IPS-20b (cell line): ENCODE measurements at regions not wholly inside any gene's neighbourhood (a gene's known extent, or its start where the extent isn't known, plus 50 kb on each side); places are given as distances from the start of the nearest gene placed in this dataset.

Experiments used
- H3K27ac ChIP-seq: one replicate; pipeline ENCODE4 v1.5.1; 2013; ENCODE audit warnings: low read length
- H3K27me3 ChIP-seq: 2 replicates; pipeline ENCODE4 v1.6.1; 2013; ENCODE audit warnings: mild to moderate bottlenecking, low read length, inconsistent platforms; ENCODE audit not compliant: insufficient read depth
- H3K36me3 ChIP-seq: 2 replicates; pipeline ENCODE4 v1.6.1; 2013; ENCODE audit warnings: low read depth, mild to moderate bottlenecking, inconsistent platforms, low read length, moderate library complexity; ENCODE audit not compliant: insufficient read depth
- H3K4me1 ChIP-seq: 2 replicates; pipeline ENCODE4 v1.6.1; 2013; ENCODE audit warnings: mild to moderate bottlenecking, control low read depth, inconsistent platforms, low read length, moderate library complexity; ENCODE audit not compliant: insufficient read depth
- H3K4me3 ChIP-seq: 2 replicates; pipeline ENCODE4 v1.5.1; 2013; ENCODE audit warnings: mild to moderate bottlenecking, low read length, inconsistent platforms
- H3K9ac ChIP-seq: 2 replicates; pipeline ENCODE4 v1.6.1; 2013; ENCODE audit warnings: low read depth, mild to moderate bottlenecking, inconsistent platforms, low read length, moderate library complexity
- H3K9me3 ChIP-seq: 2 replicates; pipeline ENCODE4 v1.6.1; 2013; ENCODE audit warnings: mild to moderate bottlenecking, low read depth, low read length, inconsistent platforms; ENCODE audit not compliant: insufficient read depth

GRCh38 chr1:75010547-75010946 lies 123.6 kb upstream of the LHX8 start:
- H3K9me3 ChIP-seq: no peaks in the 10 kb centered on the region
- no peaks in the 10 kb centered on the region for H3K4me1 ChIP-seq
- no peak overlapping the region for H3K4me3 ChIP-seq
- no peaks in the 10 kb centered on the region for H3K27me3 ChIP-seq
- H3K36me3 ChIP-seq: no peaks in the 10 kb centered on the region
- no peak overlapping the region for H3K27ac ChIP-seq
- H3K9ac ChIP-seq: no peak overlapping the region

GRCh38 chr1:75014250-75014649 lies 119.9 kb upstream of the LHX8 start:
- Histone ChIP-seq H3K27ac (no peak overlapping the region), H3K9me3 (no peaks in the 10 kb centered on the region), H3K4me1 (no peaks in the 10 kb centered on the region), H3K27me3 (no peaks in the 10 kb centered on the region), H3K9ac (no peak overlapping the region), H3K36me3 (no peaks in the 10 kb centered on the region), H3K4me3 (no peak overlapping the region)

DNA sequence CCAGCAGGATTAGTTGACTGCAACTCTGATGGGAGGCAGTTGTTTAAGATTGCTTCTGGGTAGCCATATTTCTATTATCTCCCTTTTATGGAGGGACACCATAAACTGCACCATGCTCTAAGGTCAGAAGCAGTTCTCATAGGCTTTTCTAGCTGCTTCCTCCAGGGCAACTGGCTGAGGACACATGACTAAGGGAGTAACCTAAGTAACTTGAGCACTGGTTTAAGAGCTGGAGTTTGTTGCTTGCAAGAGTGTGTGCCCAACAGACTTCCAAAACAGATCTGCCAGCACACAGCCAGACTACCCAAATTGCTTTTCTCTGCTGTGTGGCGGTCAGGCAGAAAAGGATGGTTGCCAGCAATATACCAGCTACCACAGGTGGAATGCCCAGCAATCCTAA lies 111.2 kb upstream of the LHX8 start:
- no peaks in the 10 kb centered on the region for H3K9me3 ChIP-seq
- no peaks in the 10 kb centered on the region for H3K27me3 ChIP-seq
- no peak overlapping the region for H3K4me3 ChIP-seq
- no peaks in the 10 kb centered on the region for H3K4me1 ChIP-seq
- no peaks in the 10 kb centered on the region for H3K36me3 ChIP-seq
- H3K9ac ChIP-seq: no peak overlapping the region
- H3K27ac ChIP-seq: no peak overlapping the region

GRCh38 chr1:75034376-75034775 lies 99.8 kb upstream of the LHX8 start:
- peaks cover 15% of the 10 kb centered on the region; the same call in 1 of the 2 replicates for H3K9me3 ChIP-seq
- H3K9ac ChIP-seq: no peak overlapping the region
- H3K27me3 ChIP-seq: no peaks in the 10 kb centered on the region
- H3K4me1 ChIP-seq: no peaks in the 10 kb centered on the region
- no peaks in the 10 kb centered on the region for H3K36me3 ChIP-seq
- no peak overlapping the region for H3K27ac ChIP-seq
- H3K4me3 ChIP-seq: no peak overlapping the region

GRCh38 chr1:75035536-75035935 lies 98.7 kb upstream of the LHX8 start:
- H3K27ac ChIP-seq: no peak overlapping the region
- H3K9me3 ChIP-seq: peaks cover 19% of the 10 kb centered on the region; the same call in 1 of the 2 replicates
- H3K36me3 ChIP-seq: no peaks in the 10 kb centered on the region
- H3K4me1 ChIP-seq: no peaks in the 10 kb centered on the region
- H3K9ac ChIP-seq: no peak overlapping the region
- H3K4me3 ChIP-seq: no peak overlapping the region
- H3K27me3 ChIP-seq: no peaks in the 10 kb centered on the region

- H3K4me1 ChIP-seq: no peaks in the 10 kb centered on the region
- no peak overlapping the region for H3K27ac ChIP-seq
- H3K9ac ChIP-seq: no peak overlapping the region
- H3K9me3 ChIP-seq: no peaks in the 10 kb centered on the region
- no peaks in the 10 kb centered on the region for H3K36me3 ChIP-seq
- no peak overlapping the region for H3K4me3 ChIP-seq
- no peaks in the 10 kb centered on the region for H3K27me3 ChIP-seq
These were observed 81.0 kb upstream of the LHX8 start for GRCh38 chr1:75053207-75053606.

- Histone ChIP-seq H3K4me3 (no peak overlapping the region), H3K4me1 (no peaks in the 10 kb centered on the region), H3K36me3 (no peaks in the 10 kb centered on the region), H3K27ac (no peak overlapping the region), H3K27me3 (no peaks in the 10 kb centered on the region), H3K9me3 (no peaks in the 10 kb centered on the region), H3K9ac (no peak overlapping the region)
These were observed 75.8 kb upstream of the LHX8 start for GRCh38 chr1:75058424-75058823.

GRCh38 chr1:75062111-75062510 lies 72.1 kb upstream of the LHX8 start:
- H3K4me3 ChIP-seq: no peak overlapping the region
- no peaks in the 10 kb centered on the region for H3K27me3 ChIP-seq
- no peak overlapping the region for H3K9ac ChIP-seq
- no peaks in the 10 kb centered on the region for H3K9me3 ChIP-seq
- H3K4me1 ChIP-seq: no peaks in the 10 kb centered on the region
- H3K36me3 ChIP-seq: no peaks in the 10 kb centered on the region
- no peak overlapping the region for H3K27ac ChIP-seq

DNA sequence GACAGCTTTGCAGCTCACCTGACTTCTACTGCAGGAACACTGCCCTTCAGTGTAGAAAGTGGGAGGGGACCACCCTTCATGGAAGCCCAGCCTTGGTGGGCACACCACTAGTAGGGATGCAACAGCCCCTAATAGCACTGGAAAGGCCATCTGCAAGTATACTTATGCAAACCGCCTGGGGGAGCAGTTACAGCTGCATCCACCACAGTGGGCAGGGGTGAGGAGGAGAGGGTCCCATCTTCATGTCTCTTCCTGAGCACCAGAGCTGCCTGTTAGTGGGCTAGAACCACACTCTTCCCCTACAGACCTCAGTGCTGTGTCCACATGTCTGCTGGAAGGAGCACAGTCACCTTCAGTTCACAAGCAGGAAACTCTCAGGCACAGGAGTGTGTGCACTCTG lies 66.2 kb upstream of the LHX8 start:
- Histone ChIP-seq H3K27me3 (no peaks in the 10 kb centered on the region), H3K36me3 (no peaks in the 10 kb centered on the region), H3K4me3 (no peak overlapping the region), H3K9me3 (no peaks in the 10 kb centered on the region), H3K9ac (no peak overlapping the region), H3K4me1 (no peaks in the 10 kb centered on the region; the same call in 1 of the 2 replicates), H3K27ac (no peak overlapping the region)

DNA sequence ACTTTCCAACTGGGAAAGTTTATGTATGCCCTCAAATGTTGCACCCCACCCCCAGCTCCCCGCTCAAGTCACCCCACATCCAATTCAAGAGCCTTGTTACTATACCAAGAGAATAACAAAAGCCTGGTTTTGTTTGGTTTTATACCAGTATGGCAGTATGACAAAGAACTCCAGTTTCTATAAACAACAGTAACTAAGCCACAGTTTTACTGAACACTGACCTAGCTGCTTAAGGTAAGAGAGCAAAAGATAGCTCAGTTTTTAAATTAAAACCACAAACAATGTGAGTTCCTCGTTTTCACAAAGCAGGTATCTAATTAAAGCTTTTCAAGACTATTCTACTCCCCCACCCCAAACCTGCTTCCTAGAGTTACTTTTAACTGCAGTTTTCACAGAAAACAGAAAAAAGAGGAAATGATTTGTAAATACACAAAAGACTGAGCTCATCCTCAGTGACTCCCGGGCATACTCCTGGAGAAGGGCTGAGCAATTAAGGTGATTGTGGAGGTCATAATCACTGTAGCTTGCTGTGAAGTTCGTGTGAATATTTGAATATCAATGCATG lies 59.3 kb upstream of the LHX8 start:
- Histone ChIP-seq H3K27ac (peak overlapping the region; percentile 89), H3K4me1 (peaks cover 57% of the 10 kb centered on the region), H3K9ac (peak overlapping the region; percentile 75; the same call in 1 of the 2 replicates), H3K36me3 (no peaks in the 10 kb centered on the region), H3K27me3 (no peaks in the 10 kb centered on the region), H3K9me3 (no peaks in the 10 kb centered on the region), H3K4me3 (peak overlapping the region; percentile 49)

GRCh38 chr1:75079538-75080290 lies 54.5 kb upstream of the LHX8 start:
- H3K4me1 ChIP-seq: peaks cover 71% of the 10 kb centered on the region
- no peak overlapping the region for H3K27ac ChIP-seq
- no peak overlapping the region for H3K4me3 ChIP-seq

DNA sequence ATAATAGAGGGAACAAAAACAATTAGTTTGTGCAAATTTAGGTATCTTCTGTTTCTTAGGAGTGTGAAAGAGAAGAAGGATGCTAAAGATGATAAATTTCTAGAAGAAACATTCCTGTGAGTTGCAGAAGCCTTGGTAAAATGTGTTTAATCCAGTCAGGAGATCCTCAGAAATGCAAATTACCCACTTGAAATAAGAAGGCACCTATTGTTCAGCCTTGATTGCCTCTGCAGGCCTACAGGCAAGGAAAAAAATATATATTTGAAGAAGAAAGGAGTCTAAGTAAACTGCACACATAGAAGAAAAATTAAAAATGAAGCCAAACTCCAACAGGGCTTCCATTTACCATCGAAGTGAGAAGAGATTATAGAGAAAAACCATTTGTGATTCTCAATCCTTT lies 51.0 kb upstream of the LHX8 start:
- no peaks in the 10 kb centered on the region for H3K9me3 ChIP-seq

More at GRCh38 chr1:75079538-75080290, 54.5 kb upstream of the LHX8 start:
- H3K27me3 ChIP-seq: peaks cover 9% of the 10 kb centered on the region; the same call in 1 of the 2 replicates
- H3K9me3 ChIP-seq: no peaks in the 10 kb centered on the region
- no peak overlapping the region for H3K9ac ChIP-seq
- H3K36me3 ChIP-seq: no peaks in the 10 kb centered on the region

More for the DNA sequence above, 51.0 kb upstream of the LHX8 start:
- H3K36me3 ChIP-seq: no peaks in the 10 kb centered on the region
- H3K27me3 ChIP-seq: peaks cover 9% of the 10 kb centered on the region; the same call in 1 of the 2 replicates
- H3K9ac ChIP-seq: 0 out of 2 replicates have a peak overlapping the region, but pooled peaks have one; percentile 6
- H3K27ac ChIP-seq: no peak overlapping the region
- H3K4me1 ChIP-seq: peaks cover 46% of the 10 kb centered on the region
- peak overlapping the region; percentile 34 for H3K4me3 ChIP-seq
